ENCODE measurements at regions not wholly inside any gene's neighbourhood (a gene's known extent, or its start where the extent isn't known, plus 50 kb on each side); places are given as distances from the start of the nearest gene placed in this dataset.

DNA sequence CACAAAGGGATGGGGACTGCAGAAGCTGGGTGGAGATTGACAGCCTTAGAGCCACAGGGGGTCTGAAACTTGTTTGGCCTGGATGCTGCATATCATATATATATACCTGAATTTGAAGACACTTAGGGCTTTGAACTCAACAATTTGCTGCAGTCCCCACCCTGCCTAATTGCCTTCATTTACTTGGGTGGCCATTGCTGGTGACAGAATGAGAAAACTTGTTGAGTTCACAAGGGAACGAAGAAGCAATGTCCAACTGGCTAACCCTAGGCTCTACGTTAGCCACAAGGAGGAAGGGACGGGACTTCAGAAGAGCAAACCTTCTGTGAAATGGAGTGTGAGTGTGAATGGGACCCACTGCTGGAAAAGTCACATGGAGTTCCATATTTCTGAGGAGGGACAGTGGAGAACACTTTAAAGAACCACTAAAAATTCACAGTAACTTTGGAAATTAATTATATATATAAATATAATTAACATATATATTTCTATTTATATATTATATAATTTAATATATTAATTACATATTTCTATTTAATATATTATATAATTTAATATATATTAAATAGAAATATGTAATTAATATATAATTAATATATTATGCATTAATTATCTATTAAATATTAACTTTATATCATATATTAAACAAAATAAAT is 215.3 kb upstream of the SOX9 start:
- intact Hi-C loops (cut with DNase I): no loop called here
- Histone ChIP-seq H3K36me3 (ENCODE audit: control insufficient read depth in 1 of 2, insufficient read depth in 2 of 2, low read length in 1 of 2) (no peaks in the 10 kb centered on the region), H3K9me3 (ENCODE audit: control insufficient read depth, low read length) (no peaks in the 10 kb centered on the region), H3K27ac (ENCODE audit: low read depth in 1 of 2, low read length in 2 of 2) (no peak overlapping the region), H3K4me1 (ENCODE audit: control insufficient read depth in 1 of 2, insufficient read depth in 2 of 2, low read length in 2 of 2) (no peaks in the 10 kb centered on the region), H3K4me3 (ENCODE audit: low read length in 2 of 2) (no peak overlapping the region), H3K27me3 (ENCODE audit: control insufficient read depth in 1 of 2, insufficient read depth in 2 of 2, low read length in 1 of 2) (no peaks in the 10 kb centered on the region)
- WGBS, 2 donors: 91 to 96% methylated on average over 3 of the region's 3 CpGs
- DNase-seq (no peak), ATAC-seq (ENCODE audit: low FRiP score) (no peak)

GRCh38 chr17:71909155-71909554 is 211.7 kb upstream of the SOX9 start:
- H3K27ac ChIP-seq (ENCODE audit: low read depth in 1 of 2, low read length in 2 of 2): no peak overlapping the region
- H3K27me3 ChIP-seq (ENCODE audit: control insufficient read depth in 1 of 2, insufficient read depth in 2 of 2, low read length in 1 of 2): no peaks in the 10 kb centered on the region
- WGBS, 2 donors: 82 to 91% methylated on average over 5 of the region's 5 CpGs
- intact Hi-C loops (cut with DNase I): no loop called here
- DNase-seq (no peak), ATAC-seq (ENCODE audit: low FRiP score) (no peak)
- H3K9me3 ChIP-seq (ENCODE audit: control insufficient read depth, low read length): no peaks in the 10 kb centered on the region
- no peaks in the 10 kb centered on the region for H3K4me1 ChIP-seq (ENCODE audit: control insufficient read depth in 1 of 2, insufficient read depth in 2 of 2, low read length in 2 of 2)
- H3K36me3 ChIP-seq (ENCODE audit: control insufficient read depth in 1 of 2, insufficient read depth in 2 of 2, low read length in 1 of 2): no peaks in the 10 kb centered on the region
- no peak overlapping the region for H3K4me3 ChIP-seq (ENCODE audit: low read length in 2 of 2)

GRCh38 chr17:71910002-71910401 is 210.8 kb upstream of the SOX9 start:
- H3K27me3 ChIP-seq (ENCODE audit: control insufficient read depth in 1 of 2, insufficient read depth in 2 of 2, low read length in 1 of 2): no peaks in the 10 kb centered on the region
- H3K36me3 ChIP-seq (ENCODE audit: control insufficient read depth in 1 of 2, insufficient read depth in 2 of 2, low read length in 1 of 2): no peaks in the 10 kb centered on the region
- WGBS, 2 donors: 80 to 86% methylated on average over 3 of the region's 3 CpGs
- ATAC-seq (ENCODE audit: low FRiP score) (no peak), DNase-seq (no peak)
- H3K4me3 ChIP-seq (ENCODE audit: low read length in 2 of 2): no peak overlapping the region
- no peaks in the 10 kb centered on the region for H3K9me3 ChIP-seq (ENCODE audit: control insufficient read depth, low read length)
- intact Hi-C loops (cut with DNase I): no loop called here
- no peaks in the 10 kb centered on the region for H3K4me1 ChIP-seq (ENCODE audit: control insufficient read depth in 1 of 2, insufficient read depth in 2 of 2, low read length in 2 of 2)
- H3K27ac ChIP-seq (ENCODE audit: low read depth in 1 of 2, low read length in 2 of 2): no peak overlapping the region

GRCh38 chr17:71914042-71914441 is 206.8 kb upstream of the SOX9 start:
- Histone ChIP-seq H3K4me1 (ENCODE audit: control insufficient read depth in 1 of 2, insufficient read depth in 2 of 2, low read length in 2 of 2) (no peaks in the 10 kb centered on the region), H3K27me3 (ENCODE audit: control insufficient read depth in 1 of 2, insufficient read depth in 2 of 2, low read length in 1 of 2) (no peaks in the 10 kb centered on the region), H3K4me3 (ENCODE audit: low read length in 2 of 2) (no peak overlapping the region), H3K9me3 (ENCODE audit: control insufficient read depth, low read length) (no peaks in the 10 kb centered on the region), H3K27ac (ENCODE audit: low read depth in 1 of 2, low read length in 2 of 2) (no peak overlapping the region), H3K36me3 (ENCODE audit: control insufficient read depth in 1 of 2, insufficient read depth in 2 of 2, low read length in 1 of 2) (no peaks in the 10 kb centered on the region)
- WGBS, 2 donors: 63 to 71% methylated on average over 3 of the region's 3 CpGs
- intact Hi-C loops (cut with DNase I): no loop called here
- no peak for DNase-seq
- ATAC-seq (ENCODE audit: low FRiP score): no peak

DNA sequence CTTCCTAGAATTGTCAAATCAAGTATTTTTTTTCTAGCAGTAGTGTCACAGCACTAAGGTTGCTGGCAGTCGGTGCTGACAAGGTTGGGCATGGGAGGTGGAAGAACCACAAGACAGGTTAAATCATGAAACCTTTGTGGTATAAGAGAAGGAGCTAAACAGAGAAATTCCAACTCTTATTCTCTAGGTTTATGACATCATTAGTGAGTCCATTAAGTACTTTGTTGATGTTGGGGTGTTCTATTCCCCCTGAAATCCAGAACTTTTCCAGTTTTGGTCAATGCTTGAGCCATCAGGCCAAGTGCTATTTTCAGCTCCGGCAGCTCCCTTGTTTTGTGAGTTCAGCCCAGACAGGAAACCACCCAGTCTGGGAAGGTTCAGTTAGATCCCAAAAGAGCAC is 206.0 kb upstream of the SOX9 start:
- no peak overlapping the region for H3K27ac ChIP-seq (ENCODE audit: low read depth in 1 of 2, low read length in 2 of 2)
- no peaks in the 10 kb centered on the region for H3K9me3 ChIP-seq (ENCODE audit: control insufficient read depth, low read length)
- H3K4me1 ChIP-seq (ENCODE audit: control insufficient read depth in 1 of 2, insufficient read depth in 2 of 2, low read length in 2 of 2): no peaks in the 10 kb centered on the region
- DNase-seq: no peak
- no peaks in the 10 kb centered on the region for H3K36me3 ChIP-seq (ENCODE audit: control insufficient read depth in 1 of 2, insufficient read depth in 2 of 2, low read length in 1 of 2)
- WGBS, 2 donors: 31 to 47% methylated on average over 2 of the region's 2 CpGs
- intact Hi-C loops (cut with DNase I): no loop called here
- H3K4me3 ChIP-seq (ENCODE audit: low read length in 2 of 2): no peak overlapping the region
- no peak for ATAC-seq (ENCODE audit: low FRiP score)
- no peaks in the 10 kb centered on the region for H3K27me3 ChIP-seq (ENCODE audit: control insufficient read depth in 1 of 2, insufficient read depth in 2 of 2, low read length in 1 of 2)

- Histone ChIP-seq H3K27ac (ENCODE audit: low read depth in 1 of 2, low read length in 2 of 2) (no peak overlapping the region), H3K27me3 (ENCODE audit: control insufficient read depth in 1 of 2, insufficient read depth in 2 of 2, low read length in 1 of 2) (no peaks in the 10 kb centered on the region), H3K4me1 (ENCODE audit: control insufficient read depth in 1 of 2, insufficient read depth in 2 of 2, low read length in 2 of 2) (no peaks in the 10 kb centered on the region), H3K9me3 (ENCODE audit: control insufficient read depth, low read length) (no peaks in the 10 kb centered on the region), H3K36me3 (ENCODE audit: control insufficient read depth in 1 of 2, insufficient read depth in 2 of 2, low read length in 1 of 2) (no peaks in the 10 kb centered on the region), H3K4me3 (ENCODE audit: low read length in 2 of 2) (no peak overlapping the region)
- no peak for ATAC-seq (ENCODE audit: low FRiP score)
- no peak for DNase-seq
- intact Hi-C loops (cut with DNase I): no loop called here
- 78 to 83% methylated on average over 2 of the region's 2 CpGs for WGBS, 2 donors
Measured at GRCh38 chr17:71917715-71918114, 203.1 kb upstream of the SOX9 start.

GRCh38 chr17:71919186-71919585 is 201.6 kb upstream of the SOX9 start:
- Histone ChIP-seq H3K9me3 (ENCODE audit: control insufficient read depth, low read length) (no peaks in the 10 kb centered on the region), H3K4me3 (ENCODE audit: low read length in 2 of 2) (no peak overlapping the region), H3K36me3 (ENCODE audit: control insufficient read depth in 1 of 2, insufficient read depth in 2 of 2, low read length in 1 of 2) (no peaks in the 10 kb centered on the region), H3K4me1 (ENCODE audit: control insufficient read depth in 1 of 2, insufficient read depth in 2 of 2, low read length in 2 of 2) (no peaks in the 10 kb centered on the region), H3K27ac (ENCODE audit: low read depth in 1 of 2, low read length in 2 of 2) (no peak overlapping the region), H3K27me3 (ENCODE audit: control insufficient read depth in 1 of 2, insufficient read depth in 2 of 2, low read length in 1 of 2) (no peaks in the 10 kb centered on the region)
- DNase-seq (no peak), ATAC-seq (ENCODE audit: low FRiP score) (no peak)
- whole genome bisulfite sequencing, 2 donors: 43 to 57% methylated on average over 2 of the region's 2 CpGs
- intact Hi-C loops (cut with DNase I): no loop called here

- no peak for ATAC-seq (ENCODE audit: low FRiP score)
Measured at GRCh38 chr17:71919896-71920295, 200.9 kb upstream of the SOX9 start.

DNA sequence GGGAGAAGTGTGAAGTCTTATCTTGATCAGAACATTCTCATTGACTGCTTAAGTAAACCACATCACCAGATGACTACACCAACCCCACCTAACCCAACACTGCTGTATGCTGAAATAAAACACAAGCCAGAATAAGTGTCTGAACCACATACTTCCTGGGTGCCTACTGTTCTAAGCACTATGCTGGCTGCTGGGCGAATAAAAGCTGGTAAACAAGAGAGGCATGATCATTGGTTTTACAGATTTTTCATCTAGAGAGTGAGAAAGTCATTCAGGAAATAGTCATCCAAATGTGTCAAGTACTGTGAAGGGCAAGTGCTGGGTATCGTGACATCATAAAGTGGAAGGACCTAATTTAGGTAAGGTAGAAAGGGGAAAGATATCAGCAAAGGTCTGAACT is 199.0 kb upstream of the SOX9 start:
- Histone ChIP-seq H3K4me3 (ENCODE audit: low read length in 2 of 2) (no peak overlapping the region), H3K4me1 (ENCODE audit: control insufficient read depth in 1 of 2, insufficient read depth in 2 of 2, low read length in 2 of 2) (no peaks in the 10 kb centered on the region), H3K27ac (ENCODE audit: low read depth in 1 of 2, low read length in 2 of 2) (no peak overlapping the region), H3K36me3 (ENCODE audit: control insufficient read depth in 1 of 2, insufficient read depth in 2 of 2, low read length in 1 of 2) (no peaks in the 10 kb centered on the region), H3K9me3 (ENCODE audit: control insufficient read depth, low read length) (no peaks in the 10 kb centered on the region), H3K27me3 (ENCODE audit: control insufficient read depth in 1 of 2, insufficient read depth in 2 of 2, low read length in 1 of 2) (no peaks in the 10 kb centered on the region)
- WGBS, 2 donors: 78 to 89% methylated on average over 2 of the region's 2 CpGs
- DNase-seq (no peak), ATAC-seq (ENCODE audit: low FRiP score) (no peak)
- intact Hi-C loops (cut with DNase I): no loop called here

More at GRCh38 chr17:71919896-71920295, 200.9 kb upstream of the SOX9 start:
- no peaks in the 10 kb centered on the region for H3K27me3 ChIP-seq (ENCODE audit: control insufficient read depth in 1 of 2, insufficient read depth in 2 of 2, low read length in 1 of 2)
- H3K9me3 ChIP-seq (ENCODE audit: control insufficient read depth, low read length): no peaks in the 10 kb centered on the region
- H3K4me1 ChIP-seq (ENCODE audit: control insufficient read depth in 1 of 2, insufficient read depth in 2 of 2, low read length in 2 of 2): no peaks in the 10 kb centered on the region
- H3K27ac ChIP-seq (ENCODE audit: low read depth in 1 of 2, low read length in 2 of 2): no peak overlapping the region
- no peaks in the 10 kb centered on the region for H3K36me3 ChIP-seq (ENCODE audit: control insufficient read depth in 1 of 2, insufficient read depth in 2 of 2, low read length in 1 of 2)
- H3K4me3 ChIP-seq (ENCODE audit: low read length in 2 of 2): no peak overlapping the region
- intact Hi-C loops (cut with DNase I): no loop called here
- 71 to 81% methylated on average over 7 of the region's 7 CpGs for WGBS, 2 donors
- DNase-seq: no peak
